ENCODE measurements at regions not wholly inside any gene's neighbourhood (a gene's known extent, or its start where the extent isn't known, plus 50 kb on each side); places are given as distances from the start of the nearest gene placed in this dataset.

- no peaks in the 10 kb centered on the region for H3K27me3 ChIP-seq
- DNase-seq, result no peak
- no peaks in the 10 kb centered on the region for H3K4me1 ChIP-seq
- no peaks in the 10 kb centered on the region for H3K36me3 ChIP-seq
- 86 to 96% methylated on average over 5 of the region's 5 CpGs for WGBS, 2 donors
- no peak overlapping the region for H3K4me3 ChIP-seq (replicated peaks in 1 of 3)
- no peak for TF ChIP-seq POLR2A (IDR thresholded peaks at IDR 0.05)
- no peak for TF ChIP-seq CTCF (IDR thresholded peaks at IDR 0.05)
- no peak overlapping the region for H3K27ac ChIP-seq
- intact Hi-C loops (cut with DNase I), result no loop called here
- no peaks in the 10 kb centered on the region for H3K9me3 ChIP-seq
Observed at GRCh38 chr3:43797794-43798193, 107.1 kb downstream of the ABHD5 start.

DNA sequence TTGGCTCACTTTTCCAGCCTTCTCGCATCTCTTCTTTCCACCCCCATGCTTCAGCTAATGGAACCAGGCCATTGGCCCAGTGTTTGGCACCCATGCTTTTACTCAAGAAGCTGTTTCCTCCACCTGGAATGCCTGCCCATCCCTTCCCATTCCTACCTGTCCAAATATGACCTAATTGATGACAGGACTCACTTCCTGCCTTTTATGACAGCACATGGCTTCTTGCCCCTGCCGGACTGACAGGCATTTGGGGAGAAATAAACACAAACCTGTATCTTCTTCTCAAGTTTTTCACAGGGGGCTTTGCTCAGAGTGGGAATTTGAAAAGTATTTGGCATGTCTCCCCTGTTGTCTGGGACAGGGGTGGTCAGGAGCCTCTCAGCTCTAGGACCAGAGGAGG lies 120.1 kb downstream of the ABHD5 start:
- intact Hi-C loops (cut with DNase I), result no loop called here
- no peak for DNase-seq
- no peaks in the 10 kb centered on the region for H3K9me3 ChIP-seq

DNA sequence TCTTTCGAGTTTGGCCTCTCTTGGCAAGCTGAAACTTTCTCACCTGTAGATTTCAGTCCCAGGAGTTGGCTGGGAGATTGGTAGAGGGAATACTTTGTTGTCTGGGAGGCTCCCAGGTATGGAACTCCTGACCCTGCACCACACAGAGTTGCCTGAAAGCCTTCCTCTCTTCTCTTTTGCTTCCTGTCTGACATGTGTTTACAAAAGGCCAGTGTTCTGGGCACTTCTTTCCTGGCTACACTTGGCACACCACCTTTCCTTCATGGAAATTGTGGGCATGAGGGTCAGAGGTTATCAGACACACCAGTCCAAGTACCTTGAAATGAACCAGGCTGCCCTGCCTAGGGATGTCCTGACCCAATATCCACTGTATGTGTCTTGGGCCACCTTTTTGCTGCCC lies 123.7 kb downstream of the ABHD5 start:
- no peaks in the 10 kb centered on the region for H3K9me3 ChIP-seq
- no peaks in the 10 kb centered on the region for H3K36me3 ChIP-seq
- no peaks in the 10 kb centered on the region for H3K4me1 ChIP-seq
- 0 to 20% methylated on average over 1 of the region's 1 CpG for WGBS, 2 donors
- H3K27me3 ChIP-seq, result no peaks in the 10 kb centered on the region
- H3K4me3 ChIP-seq (replicated peaks in 1 of 3), result no peak overlapping the region
- TF ChIP-seq CTCF (IDR thresholded peaks at IDR 0.05) (no peak), POLR2A (IDR thresholded peaks at IDR 0.05) (no peak)
- intact Hi-C loops (cut with DNase I), result no loop called here
- DNase-seq, result no peak
- no peak overlapping the region for H3K27ac ChIP-seq

More for the DNA sequence above, 120.1 kb downstream of the ABHD5 start:
- Histone ChIP-seq H3K4me1 (no peaks in the 10 kb centered on the region), H3K27ac (no peak overlapping the region), H3K27me3 (no peaks in the 10 kb centered on the region), H3K36me3 (no peaks in the 10 kb centered on the region), H3K4me3 (replicated peaks in 1 of 3) (no peak overlapping the region)
- TF ChIP-seq POLR2A (IDR thresholded peaks at IDR 0.05) (no peak), CTCF (IDR thresholded peaks at IDR 0.05) (no peak)
- 87 to 90% methylated on average over 2 of the region's 2 CpGs for WGBS, 2 donors

DNA sequence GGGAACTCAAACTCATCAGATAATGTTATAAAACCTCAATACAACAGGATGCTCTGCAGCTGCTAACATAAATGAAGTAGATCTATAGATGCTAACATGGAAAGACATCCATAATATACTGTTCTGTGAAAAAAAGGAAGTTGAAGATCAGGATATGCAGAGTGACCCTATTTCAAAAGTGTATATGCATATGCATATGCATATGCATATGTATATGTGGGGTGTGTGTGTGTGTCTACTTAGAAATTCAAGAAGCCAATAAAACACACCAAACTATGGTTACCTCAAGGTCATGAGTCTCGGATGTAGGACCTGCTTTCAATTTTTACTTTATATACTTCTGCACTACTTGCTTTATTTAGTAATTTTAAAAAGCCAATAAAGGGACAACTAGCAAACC lies 125.6 kb downstream of the ABHD5 start:
- Histone ChIP-seq H3K36me3 (no peaks in the 10 kb centered on the region), H3K27me3 (no peaks in the 10 kb centered on the region), H3K4me1 (no peaks in the 10 kb centered on the region), H3K27ac (no peak overlapping the region), H3K9me3 (no peaks in the 10 kb centered on the region), H3K4me3 (replicated peaks in 1 of 3) (no peak overlapping the region)
- intact Hi-C loops (cut with DNase I), result no loop called here
- DNase-seq, result no peak
- WGBS, 2 donors, result 96 to 100% methylated on average over 1 of the region's 1 CpG
- TF ChIP-seq POLR2A (IDR thresholded peaks at IDR 0.05), result no peak

- no peak for TF ChIP-seq CTCF (IDR thresholded peaks at IDR 0.05)
- TF ChIP-seq POLR2A (IDR thresholded peaks at IDR 0.05), result no peak
- Histone ChIP-seq H3K36me3 (no peaks in the 10 kb centered on the region), H3K4me1 (no peaks in the 10 kb centered on the region), H3K27ac (no peak overlapping the region), H3K9me3 (no peaks in the 10 kb centered on the region), H3K27me3 (no peaks in the 10 kb centered on the region), H3K4me3 (replicated peaks in 1 of 3) (no peak overlapping the region)
- no peak for DNase-seq
- WGBS, 2 donors, result 89 to 90% methylated on average over 2 of the region's 2 CpGs
- intact Hi-C loops (cut with DNase I), result no loop called here
Observed at GRCh38 chr3:43817064-43817463, 126.3 kb downstream of the ABHD5 start.

GRCh38 chr3:43817825-43818224 lies 127.1 kb downstream of the ABHD5 start:
- no peak for TF ChIP-seq POLR2A (IDR thresholded peaks at IDR 0.05)
- TF ChIP-seq CTCF (IDR thresholded peaks at IDR 0.05), result no peak
- no peak overlapping the region for H3K27ac ChIP-seq
- DNase-seq, result no peak
- no peaks in the 10 kb centered on the region for H3K4me1 ChIP-seq
- no peaks in the 10 kb centered on the region for H3K9me3 ChIP-seq
- no peaks in the 10 kb centered on the region for H3K27me3 ChIP-seq
- intact Hi-C loops (cut with DNase I), result no loop called here
- H3K4me3 ChIP-seq (replicated peaks in 1 of 3), result no peak overlapping the region
- 78 to 84% methylated on average over 2 of the region's 2 CpGs for WGBS, 2 donors
- no peaks in the 10 kb centered on the region for H3K36me3 ChIP-seq
